GM12878 (cell line): ENCODE measurements at regions not wholly inside any gene's neighbourhood (a gene's known extent, or its start where the extent isn't known, plus 50 kb on each side); places are given as distances from the start of the nearest gene placed in this dataset.

Experiments used
- BCL11A ChIP-seq: IDR thresholded peaks from 2 replicates; pipeline ENCODE4 v1.6.1; 2011; ENCODE audit warnings: low read depth, low read length
- BMI1 ChIP-seq: fragments of 450-650 bp; IDR thresholded peaks from 2 replicates; pipeline ENCODE4 v1.6.1; 2016; ENCODE audit warnings: mild to moderate bottlenecking, moderate library complexity, borderline replicate concordance
- CTCF ChIP-seq, 3 experiments: IDR thresholded peaks in 2 of 3; conservative IDR thresholded peaks in 1 of 3; 2 replicates each; pipeline ENCODE4 v1.5.1; 2011; ENCODE audit warnings: low read depth in 3 of 3, low read length in 3 of 3, mild to moderate bottlenecking in 3 of 3, control low read depth in 2 of 3, moderate library complexity in 2 of 3, inconsistent platforms in 1 of 3, mixed read lengths in 1 of 3; ENCODE audit not compliant: control insufficient read depth in 2 of 3, insufficient read depth in 1 of 3; ENCODE audit errors: extremely low read depth in 1 of 3
- EP300 ChIP-seq, 2 experiments: fragments of 150-350 bp in 1 of 2; IDR thresholded peaks; 2 replicates each; pipeline ENCODE4 v1.6.1; 2011 to 2012; ENCODE audit warnings: low read depth in 2 of 2, low read length in 2 of 2, borderline replicate concordance in 1 of 2, improper control_type of control experiment in 1 of 2, inconsistent platforms in 1 of 2; ENCODE audit not compliant: control insufficient read depth in 1 of 2
- EZH2 ChIP-seq: IDR thresholded peaks from 2 replicates; pipeline ENCODE4 v1.6.1; 2012; ENCODE audit warnings: low read depth, mild to moderate bottlenecking, control low read depth, inconsistent platforms, low read length, borderline replicate concordance; ENCODE audit not compliant: control insufficient read depth
- HCFC1 ChIP-seq: fragments of 150-350 bp; IDR thresholded peaks from 2 replicates; pipeline ENCODE4 v1.6.1; 2014; ENCODE audit warnings: low read length
- POLR2AphosphoS5 ChIP-seq: IDR thresholded peaks from 2 replicates; pipeline ENCODE4 v1.6.1; 2011; ENCODE audit warnings: mild to moderate bottlenecking, low read length, inconsistent platforms
- REST ChIP-seq: IDR thresholded peaks from 2 replicates; pipeline ENCODE4 v1.6.1; 2012; ENCODE audit warnings: mild to moderate bottlenecking, low read depth, low read length
- YY1 ChIP-seq: IDR thresholded peaks from 2 replicates; pipeline ENCODE4 v1.6.1; 2011; ENCODE audit warnings: low read depth, mild to moderate bottlenecking, low read length
- ZNF384 ChIP-seq: IDR thresholded peaks from 2 replicates; pipeline ENCODE4 v1.6.1; 2012; ENCODE audit warnings: low read depth, mild to moderate bottlenecking, low read length, improper control_type of control experiment, borderline replicate concordance

- TF ChIP-seq EP300 (IDR thresholded peaks at IDR 0.05; ENCODE audit: borderline replicate concordance in 1 of 2, control insufficient read depth in 1 of 2, low read depth in 2 of 2, low read length in 2 of 2) = no peak
- TF ChIP-seq EZH2 = no peak
- no peak for TF ChIP-seq ZNF384
- TF ChIP-seq HCFC1 = no peak
- no peak for TF ChIP-seq POLR2AphosphoS5
- no peak for TF ChIP-seq BCL11A
- no peak for TF ChIP-seq REST
- TF ChIP-seq CTCF (IDR thresholded peaks at IDR 0.05 in 2 of 3, conservative IDR thresholded peaks at IDR 0.05 in 1 of 3; ENCODE audit: control insufficient read depth in 2 of 3, extremely low read depth in 1 of 3, insufficient read depth in 1 of 3, low read depth in 3 of 3, low read length in 3 of 3) = no peak
- no peak for TF ChIP-seq BMI1
- TF ChIP-seq YY1 = no peak
Observed at GRCh38 chr17:74061758-74062157, 141.7 kb upstream of the RPL38 start.
